GM21360 (cell line): ENCODE measurements at regions not wholly inside any gene's neighbourhood (a gene's known extent, or its start where the extent isn't known, plus 50 kb on each side); places are given as distances from the start of the nearest gene placed in this dataset.

Experiments used
- ATAC-seq: cut with Tn5 transposase; IDR thresholded peaks from one replicate; pipeline ENCODE4 v1.9.1; 2021; ENCODE audit warnings: mild to moderate bottlenecking, moderate library complexity; ENCODE audit not compliant: unreplicated experiment

DNA sequence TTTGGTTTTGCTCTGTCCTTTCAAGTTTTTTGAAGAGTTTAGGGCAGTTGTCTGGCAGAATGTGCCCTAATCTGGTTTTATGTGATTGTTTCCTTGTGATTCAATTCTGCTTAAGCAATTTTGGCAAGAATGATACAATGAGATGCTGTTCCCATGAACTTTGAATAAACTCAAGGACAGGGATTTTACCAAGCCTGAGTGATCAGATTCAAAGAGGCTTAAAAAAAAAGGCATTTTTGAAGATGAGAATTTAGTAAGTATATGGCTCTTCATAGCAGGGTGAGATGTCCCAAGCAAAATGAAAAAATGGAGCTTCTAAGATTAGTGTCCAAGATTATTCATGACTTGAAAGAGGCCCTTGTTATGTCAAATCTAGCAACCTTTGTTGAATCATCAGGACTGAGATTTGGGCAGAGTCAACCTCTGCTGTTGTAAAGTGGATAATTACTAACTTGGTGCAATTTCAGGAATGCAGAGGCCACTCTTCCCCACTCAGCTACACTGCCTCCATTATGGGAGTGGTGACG, 180.6 kb upstream of the NUDT4 start:
- no peak for ATAC-seq

- ATAC-seq, result no peak
Observed at GRCh38 chr12:93198086-93198485, 179.6 kb upstream of the NUDT4 start.

DNA sequence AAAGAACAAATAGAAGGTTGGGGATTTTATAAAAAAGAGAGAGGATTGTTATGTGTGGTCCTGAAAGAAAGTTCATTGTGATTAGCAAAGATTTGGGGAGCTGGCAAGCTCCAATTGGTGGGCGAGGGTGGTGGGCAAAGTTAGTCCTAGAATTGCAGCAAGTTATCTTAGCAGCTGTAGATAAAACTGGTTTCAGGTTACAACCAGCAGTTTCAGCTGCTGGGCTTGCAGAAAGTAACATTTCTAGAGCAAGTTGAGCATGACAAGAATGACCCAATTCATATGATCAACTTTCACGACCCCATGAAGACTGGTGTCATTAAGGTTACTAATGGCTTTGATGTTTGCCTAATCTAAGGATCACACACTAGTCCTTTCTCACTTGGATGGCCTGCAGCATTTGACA, 177.9 kb upstream of the NUDT4 start:
- ATAC-seq, result no peak

- no peak for ATAC-seq
Observed at GRCh38 chr12:93200291-93200917, 177.3 kb upstream of the NUDT4 start.

GRCh38 chr12:93201990-93202389, 175.7 kb upstream of the NUDT4 start:
- ATAC-seq, result no peak

DNA sequence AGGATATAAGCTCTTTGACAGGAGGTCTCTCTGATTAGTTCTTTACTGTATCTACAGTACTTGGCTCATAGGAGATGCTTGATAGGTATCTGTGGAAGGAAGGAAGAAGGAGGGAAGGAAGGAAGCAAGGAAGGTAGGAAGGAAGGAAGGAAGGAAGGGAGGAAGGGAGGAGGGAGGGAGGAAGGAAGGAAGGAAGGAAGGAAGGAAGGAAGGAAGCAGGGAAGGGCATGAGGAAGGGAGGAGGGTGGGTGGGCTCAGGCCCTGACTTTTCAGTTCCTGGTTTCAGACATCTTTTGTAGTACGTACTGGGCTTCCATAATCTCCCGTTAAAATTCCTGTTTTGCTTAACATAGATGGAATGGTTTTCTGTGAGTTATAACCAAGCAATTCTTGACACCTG, 175.0 kb upstream of the NUDT4 start:
- ATAC-seq, result no peak

GRCh38 chr12:93203361-93203760, 174.4 kb upstream of the NUDT4 start:
- ATAC-seq, result no peak

GRCh38 chr12:93204896-93205295, 172.8 kb upstream of the NUDT4 start:
- ATAC-seq, result no peak

GRCh38 chr12:93205361-93205760, 172.4 kb upstream of the NUDT4 start:
- no peak for ATAC-seq

DNA sequence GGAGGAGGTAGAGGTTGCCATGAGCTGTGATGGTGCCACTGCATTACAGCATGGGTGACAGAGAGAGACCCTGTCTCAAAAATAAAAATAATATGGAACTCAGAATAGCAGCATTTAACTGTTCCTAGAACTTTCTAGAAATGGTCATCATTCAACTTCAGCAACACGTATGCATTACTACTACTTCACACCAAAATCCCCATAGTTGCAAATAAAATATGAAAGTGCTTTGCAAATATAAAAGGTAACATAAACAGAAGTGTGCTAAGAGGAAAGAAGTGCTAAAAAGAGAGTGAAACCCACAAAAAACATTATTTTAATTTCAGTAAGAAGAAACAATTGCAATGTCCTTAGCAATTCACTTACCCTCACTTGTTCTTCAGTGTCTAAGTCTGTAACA, 169.7 kb upstream of the NUDT4 start:
- ATAC-seq, result no peak

- ATAC-seq, result no peak
Observed at GRCh38 chr12:93214523-93215289, 163.0 kb upstream of the NUDT4 start.

GRCh38 chr12:93215290-93215678, 162.4 kb upstream of the NUDT4 start:
- no peak for ATAC-seq

DNA sequence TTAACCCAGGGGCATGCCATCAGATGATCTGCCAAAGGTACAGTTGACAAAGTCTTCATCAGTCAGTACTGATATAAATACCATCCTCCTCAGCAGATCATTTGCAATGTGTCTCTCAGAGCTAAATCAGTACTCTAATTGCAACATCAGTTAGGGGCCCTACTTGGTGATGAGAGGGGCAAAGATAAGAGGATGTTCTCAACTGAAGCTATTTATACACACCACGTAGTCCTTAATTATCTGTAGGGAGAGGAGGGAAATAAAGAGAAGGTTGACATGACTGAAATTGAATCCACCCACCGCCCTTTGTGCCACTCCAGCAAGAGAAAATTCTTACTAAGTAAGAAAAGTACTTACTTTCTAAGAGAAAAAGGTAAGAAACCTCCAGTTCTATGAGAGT, 157.8 kb upstream of the NUDT4 start:
- no peak for ATAC-seq

GRCh38 chr12:93221841-93222240, 155.9 kb upstream of the NUDT4 start:
- ATAC-seq, result no peak

- no peak for ATAC-seq
Observed at GRCh38 chr12:93223440-93224426, 154.0 kb upstream of the NUDT4 start.

DNA sequence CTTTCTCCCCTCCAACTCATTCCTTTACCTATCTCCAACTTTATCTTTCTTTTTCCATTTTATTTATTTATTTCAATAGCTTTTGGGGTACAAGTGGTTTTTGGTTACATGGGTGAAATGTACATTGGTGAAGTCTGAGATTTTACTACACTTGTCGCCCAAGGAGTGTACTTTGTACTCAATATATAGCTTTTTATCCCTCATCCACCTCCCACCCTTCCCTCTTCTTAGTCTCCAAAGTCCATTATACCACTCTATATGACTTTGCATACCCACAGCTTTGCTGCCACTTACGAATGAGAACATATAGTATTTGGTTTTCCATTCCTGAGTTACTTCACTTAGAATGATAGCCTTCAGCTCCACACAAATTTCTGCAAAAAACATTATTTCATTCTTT, 152.6 kb upstream of the NUDT4 start:
- ATAC-seq, result no peak

- no peak for ATAC-seq
Observed at GRCh38 chr12:93226361-93226760, 151.4 kb upstream of the NUDT4 start.

DNA sequence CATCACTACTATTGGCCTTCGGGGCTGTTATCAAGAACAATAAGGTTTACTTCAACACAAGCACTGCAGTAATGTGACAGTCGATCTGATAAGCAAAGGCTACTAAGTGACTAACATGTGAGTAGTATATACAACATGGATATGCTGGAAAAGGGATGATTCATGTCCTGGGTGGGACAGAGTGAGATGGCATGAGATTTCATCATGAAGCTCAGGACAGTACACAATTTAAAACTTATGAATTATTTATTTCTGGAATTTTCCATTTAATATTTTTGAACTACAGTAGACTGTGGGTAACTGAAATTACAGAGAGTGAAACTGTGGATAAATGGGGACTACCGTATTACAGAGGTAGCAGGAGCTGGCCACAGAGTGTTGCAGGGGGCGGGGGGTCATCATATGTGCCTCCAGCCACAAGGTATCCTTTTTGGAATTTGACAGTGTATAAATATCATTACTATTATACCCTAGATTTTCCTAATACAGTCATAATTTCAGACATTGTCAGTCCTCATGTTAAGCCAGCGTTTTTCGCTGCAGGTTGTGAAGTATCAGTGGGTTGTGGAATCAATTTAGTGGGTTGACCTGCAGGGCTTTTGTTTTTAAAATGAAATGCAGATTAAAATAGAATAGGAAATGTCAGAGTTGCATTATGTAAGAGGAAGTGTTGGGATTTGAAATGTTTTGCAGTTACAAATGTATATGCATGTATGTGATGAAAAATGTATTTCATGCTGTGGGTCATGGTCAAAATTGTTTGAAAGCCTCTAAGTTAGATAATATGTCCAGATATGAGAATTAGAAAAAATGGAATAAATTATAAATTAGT, 148.0 kb upstream of the NUDT4 start:
- ATAC-seq, result no peak

DNA sequence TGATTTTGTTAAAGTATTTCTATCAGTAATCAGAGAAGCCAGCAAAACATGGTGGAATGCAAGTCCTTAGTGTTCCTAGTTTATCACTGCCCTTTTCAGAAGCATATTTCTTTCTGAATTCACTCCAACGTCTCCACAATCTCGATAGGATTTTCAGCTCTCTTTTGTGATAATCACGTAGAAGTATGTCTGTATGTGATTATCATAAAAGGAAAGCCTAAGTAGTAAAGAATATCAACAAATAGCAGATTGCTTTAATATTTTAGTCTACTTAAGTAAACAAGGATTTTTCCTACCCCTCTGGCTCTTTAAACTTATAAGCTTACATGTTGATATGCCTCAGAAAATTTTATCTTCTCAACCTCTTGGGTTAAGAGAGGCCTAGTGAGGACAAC, 147.4 kb upstream of the NUDT4 start:
- no peak for ATAC-seq

- no peak for ATAC-seq
Observed at GRCh38 chr12:93231938-93232337, 145.8 kb upstream of the NUDT4 start.
